B cell (primary cell): ENCODE measurements at regions not wholly inside any gene's neighbourhood (a gene's known extent, or its start where the extent isn't known, plus 50 kb on each side); places are given as distances from the start of the nearest gene placed in this dataset.

ENCODE experiments used
- ATAC-seq: fragments of 200-7000 bp; cut with Tn5 transposase; one replicate; pipeline ENCODE4 v1.10.0; 2021; ENCODE audit warnings: low read depth, mild to moderate bottlenecking, moderate number of reproducible peaks, moderate library complexity
- CTCF ChIA-PET: fragments of 350-600 bp; sonication (Branson Sonifier 250); formaldehyde crosslinking; loops from one replicate; lab custom pipeline; 2021; ENCODE audit warnings: antibody characterized with exemption, inconsistent platforms; lab: Charles Lee
- POLR2A ChIA-PET: fragments of 350-600 bp; sonication (Branson Sonifier 250); formaldehyde crosslinking; loops from one replicate; lab custom pipeline; 2021; ENCODE audit warnings: antibody characterized with exemption; lab: Charles Lee
- DNase-seq: peaks from one replicate; pipeline ENCODE4 v3.0.0; 2013
- H2AFZ ChIP-seq: 2 replicates; pipeline ENCODE4 v1.6.1; 2012; ENCODE audit warnings: mild to moderate bottlenecking, low read depth, low read length; ENCODE audit not compliant: insufficient read depth, poor library complexity, severe bottlenecking
- H3K27ac ChIP-seq, 2 donors: 1 replicate in 1 of 2; 2 replicates in 1 of 2; pipeline ENCODE4 v1.5.1; 2012 to 2013; ENCODE audit warnings: low read length in 2 of 2, mild to moderate bottlenecking in 2 of 2, moderate library complexity in 1 of 2
- H3K27me3 ChIP-seq, 4 experiments: fragments of 200-600 bp in 1 of 4; sonication (generic) in 1 of 4; replicated peaks in 1 of 4; 1 replicate in 2 of 4; 2 replicates in 2 of 4; pipeline versions ENCODE4 v1.6.1 to v1.7.0; 2013 to 2016; ENCODE audit warnings: low read length in 3 of 4, mild to moderate bottlenecking in 2 of 4, mixed read lengths in 1 of 4, moderate library complexity in 1 of 4; ENCODE audit not compliant: insufficient read depth in 4 of 4, control insufficient read depth in 3 of 4; ENCODE audit errors: control extremely low read depth in 1 of 4
- H3K36me3 ChIP-seq, 2 experiments: replicated peaks in 1 of 2; 1 replicate in 1 of 2; 2 replicates in 1 of 2; pipeline versions ENCODE4 v1.6.1 to v1.7.1; 2013; ENCODE audit warnings: low read length in 1 of 2; ENCODE audit not compliant: insufficient read depth in 2 of 2, control insufficient read depth in 1 of 2; ENCODE audit errors: control extremely low read depth in 1 of 2, extremely low read depth in 1 of 2
- H3K4me1 ChIP-seq, 2 donors: fragments of 200-600 bp in 1 of 2; sonication (generic) in 1 of 2; 1 replicate in 1 of 2; 2 replicates in 1 of 2; pipeline versions ENCODE4 v1.5.1 to v1.6.1; 2013 to 2017; ENCODE audit warnings: low read length in 2 of 2; ENCODE audit not compliant: control insufficient read depth in 2 of 2, insufficient read depth in 2 of 2
- H3K4me2 ChIP-seq: replicated peaks from 2 replicates; pipeline ENCODE3; 2012; ENCODE audit warnings: mild to moderate bottlenecking, low read depth, low read length; ENCODE audit not compliant: poor library complexity, severe bottlenecking
- H3K4me3 ChIP-seq, 5 experiments: fragments of 200-600 bp in 1 of 5; sonication (generic) in 1 of 5; 1 replicate in 3 of 5; 2 replicates in 2 of 5; pipeline versions ENCODE4 v1.5.1 to v1.7.0; 2011 to 2016; ENCODE audit warnings: low read length in 4 of 5, mild to moderate bottlenecking in 4 of 5, low read depth in 2 of 5, control low read depth in 1 of 5, moderate library complexity in 1 of 5; ENCODE audit not compliant: insufficient read depth in 1 of 5; ENCODE audit errors: control extremely low read depth in 1 of 5, extremely low read depth in 1 of 5
- H3K79me2 ChIP-seq: fragments of 200-600 bp; sonication (generic); one replicate; pipeline ENCODE4 v1.6.0; 2016; ENCODE audit warnings: low read length; ENCODE audit not compliant: control insufficient read depth, insufficient read depth
- H3K9ac ChIP-seq: fragments of 200-600 bp; sonication (generic); 2 replicates; pipeline ENCODE4 v1.6.1; 2017; ENCODE audit warnings: mild to moderate bottlenecking, low read length, moderate library complexity
- H3K9me3 ChIP-seq, 3 donors: one replicate each; pipeline versions ENCODE4 v1.6.1 to v1.7.1; 2013; ENCODE audit warnings: low read length in 2 of 3; ENCODE audit not compliant: control insufficient read depth in 2 of 3, insufficient read depth in 1 of 3; ENCODE audit errors: control extremely low read depth in 1 of 3
- H4K20me1 ChIP-seq: 2 replicates; pipeline ENCODE4 v1.6.0; 2012; ENCODE audit warnings: mild to moderate bottlenecking, low read length; ENCODE audit not compliant: insufficient read depth, control insufficient read depth, poor library complexity, severe bottlenecking
- H3K27ac Mint-ChIP-seq: one replicate; pipeline ENCODE4 v1.8.0; 2021; ENCODE audit warnings: mixed read lengths
- H3K27me3 Mint-ChIP-seq: one replicate; pipeline ENCODE4 v1.8.0; 2021; ENCODE audit warnings: mixed read lengths
- H3K4me1 Mint-ChIP-seq: one replicate; pipeline ENCODE4 v1.8.0; 2021; ENCODE audit warnings: mixed read lengths
- H3K4me3 Mint-ChIP-seq: one replicate; pipeline ENCODE4 v1.8.0; 2021; ENCODE audit warnings: mixed read lengths
- H3K9me3 Mint-ChIP-seq: one replicate; pipeline ENCODE4 v1.8.0; 2022; ENCODE audit warnings: mixed read lengths; ENCODE audit not compliant: insufficient read depth
- CTCF ChIP-seq: fragments of 200-600 bp; IDR thresholded peaks from one replicate; pipeline ENCODE4 v1.8.0; 2022; ENCODE audit warnings: antibody characterized with exemption, mild to moderate bottlenecking
- EZH2 ChIP-seq: IDR thresholded peaks from 2 replicates; pipeline ENCODE4 v1.6.1; 2012; ENCODE audit warnings: borderline replicate concordance, low read depth, mild to moderate bottlenecking, moderate library complexity, low read length; ENCODE audit not compliant: insufficient read depth, poor library complexity, severe bottlenecking
- WGBS: methylation state at CpG from one replicate; pipeline ENCODE4 v1.1.5; 2013; ENCODE audit warnings: missing lambda C conversion rate; ENCODE audit not compliant: insufficient coverage; 5-methylcytosine and 5-hydroxymethylcytosine counted together
- intact Hi-C: fragments of 100-400 bp; cut with micrococcal nuclease; formaldehyde crosslinking; loops from one replicate; pipeline ENCODE4 v1.10.0; 2022

- no peaks in the 10 kb centered on the region for H3K27me3 ChIP-seq
- no peak overlapping the region for H3K4me3 ChIP-seq
- no peak for TF ChIP-seq CTCF
- no peak overlapping the region for H2AFZ ChIP-seq
- Mint-ChIP-seq H3K4me3 (no peak overlapping the region), H3K4me1 (no peaks in the 10 kb centered on the region), H3K27me3 (no peaks in the 10 kb centered on the region), H3K9me3 (no peaks in the 10 kb centered on the region), H3K27ac (no peak overlapping the region)
- H3K79me2 ChIP-seq, result no peaks in the 10 kb centered on the region
- no CpG with 5 or more reads among the region's 1 CpG for WGBS
- ChIA-PET CTCF (no interaction called here), POLR2A (no interaction called here)
- no peaks in the 10 kb centered on the region for H3K36me3 ChIP-seq
- no peak overlapping the region for H3K27ac ChIP-seq
- H4K20me1 ChIP-seq, result no peaks in the 10 kb centered on the region
- H3K4me2 ChIP-seq, result no peak overlapping the region
- intact Hi-C loops, result no loop called here
- no peak for ATAC-seq
- H3K9me3 ChIP-seq, result peaks cover 0 to 11% (median 0%) of the 10 kb centered on the region in 3 donors
- no peaks in the 10 kb centered on the region for H3K4me1 ChIP-seq
- H3K9ac ChIP-seq, result no peak overlapping the region
- DNase-seq, result no peak
Measured at GRCh38 chr5:28313953-28314352, 1275.6 kb upstream of the CDH9 start.

DNA sequence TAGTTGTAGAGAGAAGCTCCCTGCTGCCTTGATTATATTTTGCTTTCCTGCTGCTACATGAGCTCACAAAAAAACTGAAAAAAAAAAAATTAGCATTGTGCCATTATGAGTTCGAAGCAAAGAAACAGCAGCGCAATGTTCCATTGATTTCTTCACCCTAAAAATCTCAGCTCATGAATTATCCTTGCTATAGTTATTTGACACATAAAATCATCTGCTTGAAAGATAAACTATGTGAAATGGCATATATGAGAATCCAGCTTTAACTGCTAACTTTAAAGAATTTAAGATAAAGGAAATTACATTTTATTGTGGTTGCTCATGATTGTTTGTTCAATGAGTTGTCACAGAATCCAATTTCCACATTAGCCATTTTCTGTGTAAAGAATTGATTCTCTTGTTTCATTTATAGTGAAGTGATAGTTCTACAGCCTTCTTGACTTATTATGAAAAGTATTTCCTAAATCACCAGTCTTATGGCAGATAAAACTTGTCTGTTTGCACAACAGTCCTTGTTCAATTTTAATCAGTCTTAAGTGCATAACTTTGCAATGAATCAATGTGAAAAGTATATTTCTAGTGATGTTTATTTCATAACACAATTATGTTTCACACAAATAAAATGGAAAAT is 1275.0 kb upstream of the CDH9 start:
- no peaks in the 10 kb centered on the region for H3K27me3 Mint-ChIP-seq
- Histone ChIP-seq H3K9me3 (peaks cover 0 to 11% (median 0%) of the 10 kb centered on the region in 3 donors), H3K36me3 (no peaks in the 10 kb centered on the region), H3K9ac (no peak overlapping the region), H4K20me1 (no peaks in the 10 kb centered on the region), H3K4me3 (no peak overlapping the region), H2AFZ (no peak overlapping the region), H3K79me2 (no peaks in the 10 kb centered on the region), H3K27me3 (no peaks in the 10 kb centered on the region), H3K4me1 (no peaks in the 10 kb centered on the region), H3K27ac (no peak overlapping the region), H3K4me2 (no peak overlapping the region)
- no peak overlapping the region for H3K4me3 Mint-ChIP-seq
- TF ChIP-seq CTCF (no peak), EZH2 (no peak)
- H3K9me3 Mint-ChIP-seq, result no peaks in the 10 kb centered on the region
- CTCF ChIA-PET, result no interaction called here
- H3K27ac Mint-ChIP-seq, result no peak overlapping the region
- no CpG with 5 or more reads among the region's 2 CpGs for WGBS
- H3K4me1 Mint-ChIP-seq, result no peaks in the 10 kb centered on the region
- ATAC-seq (no peak), DNase-seq (no peak)
- POLR2A ChIA-PET, result no interaction called here
- intact Hi-C loops, result no loop called here
